BJ (cell line): ENCODE measurements at regions not wholly inside any gene's neighbourhood (a gene's known extent, or its start where the extent isn't known, plus 50 kb on each side); places are given as distances from the start of the nearest gene placed in this dataset.

Experiments used
- CTCF ChIA-PET: fragments of 350-600 bp; formaldehyde crosslinking; extraction: SDS; loops from one replicate; lab custom pipeline; 2021; ENCODE audit warnings: antibody characterized with exemption, inconsistent platforms; lab: Yijun Ruan, JAX
- POLR2A ChIA-PET: fragments of 300-600 bp; sonication (Branson Sonifier 250); formaldehyde crosslinking; extraction: SDS; loops from one replicate; lab custom pipeline; 2021; ENCODE audit warnings: antibody characterized with exemption; lab: Charles Lee
- DNase-seq: peaks from one replicate; pipeline ENCODE4 v3.0.0-alpha.2; 2011; ENCODE audit warnings: low read depth
- H3K27me3 ChIP-seq: 2 replicates; pipeline ENCODE4 v1.6.0; 2011; ENCODE audit warnings: low read length; ENCODE audit not compliant: control insufficient read depth, insufficient read depth
- H3K36me3 ChIP-seq: 2 replicates; pipeline ENCODE4 v1.5.1; 2011; ENCODE audit warnings: low read length; ENCODE audit not compliant: control insufficient read depth, insufficient read depth
- H3K4me3 ChIP-seq: 2 replicates; pipeline ENCODE4 v1.5.1; 2011; ENCODE audit warnings: low read depth, mild to moderate bottlenecking, control low read depth, low read length
- TF ChIP-seq, protein P1 (sequence below): IDR thresholded peaks from 2 replicates; pipeline ENCODE4 v1.5.1; 2011; ENCODE audit warnings: low read depth, mild to moderate bottlenecking, control low read depth, inconsistent platforms, low read length, moderate library complexity; ENCODE audit not compliant: insufficient read depth

DNA sequence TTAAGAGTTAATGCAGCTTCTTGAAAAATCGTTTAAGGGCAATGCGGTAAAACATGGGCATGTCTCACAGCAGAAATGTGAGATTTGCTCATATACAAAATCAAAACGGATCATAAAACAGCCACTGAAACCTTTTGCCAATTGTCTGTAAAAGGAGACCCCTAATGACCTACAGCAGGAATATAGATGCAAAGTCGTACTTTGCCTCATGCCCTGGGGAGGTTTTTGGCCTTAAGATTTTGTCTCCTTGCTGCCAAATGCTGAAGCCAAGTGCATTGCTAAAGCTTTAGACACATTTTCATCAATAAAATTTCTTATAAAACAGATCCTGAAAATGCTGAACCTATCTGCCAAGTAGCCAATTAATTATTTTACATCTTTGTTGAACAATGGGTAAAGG, 226.9 kb downstream of the TGFB2 start:
- Histone ChIP-seq H3K4me3 (no peak overlapping the region), H3K27me3 (no peaks in the 10 kb centered on the region), H3K36me3 (no peaks in the 10 kb centered on the region)
- POLR2A ChIA-PET: no interaction called here
- DNase-seq: no peak
- TF ChIP-seq, protein P1, sequence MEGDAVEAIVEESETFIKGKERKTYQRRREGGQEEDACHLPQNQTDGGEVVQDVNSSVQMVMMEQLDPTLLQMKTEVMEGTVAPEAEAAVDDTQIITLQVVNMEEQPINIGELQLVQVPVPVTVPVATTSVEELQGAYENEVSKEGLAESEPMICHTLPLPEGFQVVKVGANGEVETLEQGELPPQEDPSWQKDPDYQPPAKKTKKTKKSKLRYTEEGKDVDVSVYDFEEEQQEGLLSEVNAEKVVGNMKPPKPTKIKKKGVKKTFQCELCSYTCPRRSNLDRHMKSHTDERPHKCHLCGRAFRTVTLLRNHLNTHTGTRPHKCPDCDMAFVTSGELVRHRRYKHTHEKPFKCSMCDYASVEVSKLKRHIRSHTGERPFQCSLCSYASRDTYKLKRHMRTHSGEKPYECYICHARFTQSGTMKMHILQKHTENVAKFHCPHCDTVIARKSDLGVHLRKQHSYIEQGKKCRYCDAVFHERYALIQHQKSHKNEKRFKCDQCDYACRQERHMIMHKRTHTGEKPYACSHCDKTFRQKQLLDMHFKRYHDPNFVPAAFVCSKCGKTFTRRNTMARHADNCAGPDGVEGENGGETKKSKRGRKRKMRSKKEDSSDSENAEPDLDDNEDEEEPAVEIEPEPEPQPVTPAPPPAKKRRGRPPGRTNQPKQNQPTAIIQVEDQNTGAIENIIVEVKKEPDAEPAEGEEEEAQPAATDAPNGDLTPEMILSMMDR: no peak
- CTCF ChIA-PET: interaction anchor here (1.0 to 1.3 kb wide), 2 partner anchors 10 to 227 kb away, joined by 3 read pairs; partner anchors contain the start of gene TGFB2

DNA sequence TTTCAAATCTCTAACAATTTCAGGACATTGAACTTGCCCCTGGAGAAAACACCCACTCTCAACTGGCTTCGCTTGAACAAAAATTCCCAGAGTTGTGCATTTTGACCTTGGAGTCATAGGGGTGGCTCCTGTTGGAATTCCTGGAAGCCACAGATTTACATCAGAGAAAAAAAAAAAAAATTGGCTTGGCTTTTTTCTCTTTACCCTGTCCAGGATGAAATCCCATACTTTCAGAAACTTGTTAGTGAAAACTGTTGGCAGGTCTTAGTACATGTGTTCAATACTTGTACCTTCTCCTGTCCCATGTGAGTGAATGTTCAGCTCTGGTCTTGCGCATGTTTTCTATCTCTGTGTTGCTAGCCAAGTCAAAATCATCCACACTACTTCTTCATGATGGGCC, 228.8 kb downstream of the TGFB2 start:
- H3K27me3 ChIP-seq: no peaks in the 10 kb centered on the region
- TF ChIP-seq, protein P1: no peak
- DNase-seq: no peak
- no peak overlapping the region for H3K4me3 ChIP-seq
- ChIA-PET CTCF (no interaction called here), POLR2A (no interaction called here)
- H3K36me3 ChIP-seq: no peaks in the 10 kb centered on the region

DNA sequence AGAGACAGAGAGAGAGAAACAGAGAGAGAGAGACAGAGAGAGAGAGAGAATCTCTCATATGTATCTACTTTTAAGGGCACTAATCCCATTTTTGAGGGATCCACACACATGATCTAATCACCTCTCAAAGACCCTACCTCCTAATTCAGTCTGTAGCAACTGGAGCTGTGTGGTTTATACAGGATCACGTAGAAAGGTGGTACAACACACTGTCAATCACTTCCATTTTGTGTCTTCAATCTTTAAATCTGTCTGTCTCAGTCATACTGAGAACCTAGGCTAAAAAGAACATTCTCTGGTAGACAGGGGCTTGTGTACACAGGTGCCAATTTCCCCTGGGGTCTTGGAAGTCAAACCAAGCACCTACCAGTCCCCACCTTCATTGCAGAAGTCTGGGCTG, 229.9 kb downstream of the TGFB2 start:
- ChIA-PET CTCF (no interaction called here), POLR2A (no interaction called here)
- TF ChIP-seq, protein P1: no peak
- DNase-seq: no peak
- no peaks in the 10 kb centered on the region for H3K27me3 ChIP-seq
- no peak overlapping the region for H3K4me3 ChIP-seq
- H3K36me3 ChIP-seq: no peaks in the 10 kb centered on the region

DNA sequence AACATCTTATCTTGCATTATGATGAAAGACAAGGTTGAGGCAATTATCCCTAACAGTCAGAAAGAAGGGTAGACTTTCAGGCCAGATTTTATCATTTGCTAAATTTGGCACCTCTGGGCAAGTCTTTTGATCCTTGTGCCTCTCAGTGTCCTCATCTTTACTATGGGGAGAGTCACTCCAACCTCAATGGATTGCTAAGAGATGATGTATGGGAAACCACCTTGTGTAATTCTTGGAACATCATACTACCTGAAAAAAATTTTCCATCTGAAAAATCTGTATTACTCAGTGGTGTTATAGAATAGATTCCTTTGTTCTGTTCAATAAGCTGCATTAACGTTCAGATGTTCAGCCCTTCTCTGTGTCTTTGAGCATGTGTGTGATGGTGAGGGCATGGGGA, 230.7 kb downstream of the TGFB2 start:
- TF ChIP-seq, protein P1: no peak
- H3K4me3 ChIP-seq: no peak overlapping the region
- no peaks in the 10 kb centered on the region for H3K36me3 ChIP-seq
- no peaks in the 10 kb centered on the region for H3K27me3 ChIP-seq
- ChIA-PET POLR2A (no interaction called here), CTCF (interaction anchor here (1.0 kb wide), 1 partner anchor 9 kb away, joined by 3 read pairs; no protein-coding TSS in a partner anchor)
- DNase-seq: no peak

- POLR2A ChIA-PET: no interaction called here
- H3K36me3 ChIP-seq: no peaks in the 10 kb centered on the region
- no peak overlapping the region for H3K4me3 ChIP-seq
- TF ChIP-seq, protein P1: no peak
- CTCF ChIA-PET: no interaction called here
- no peak for DNase-seq
- H3K27me3 ChIP-seq: no peaks in the 10 kb centered on the region
Observed at GRCh38 chr1:218582646-218583045, 237.5 kb downstream of the TGFB2 start.
